Naive B cell (primary cell): ENCODE measurements at regions not wholly inside any gene's neighbourhood (a gene's known extent, or its start where the extent isn't known, plus 50 kb on each side); places are given as distances from the start of the nearest gene placed in this dataset.
"Not testable (repeated sequence)": the region's sequence is repeated elsewhere in the genome, so short reads cannot be mapped to it uniquely, and the experiment has no call there.

ENCODE experiments used
- ATAC-seq, 2 donors: fragments of 150-1000 bp; cut with Tn5 transposase; 2 replicates each; pipeline ENCODE4 v1.10.0; 2021; ENCODE audit warnings: low read depth in 2 of 2, mild to moderate bottlenecking in 2 of 2, moderate library complexity in 2 of 2
- DNase-seq: peaks from one replicate; pipeline ENCODE4 v3.0.0; 2022
- H3K27ac Mint-ChIP-seq, 6 donors: one replicate each; pipeline ENCODE4 v1.8.0; 2020 to 2022; ENCODE audit warnings: mild to moderate bottlenecking in 6 of 6, mixed read lengths in 6 of 6, moderate library complexity in 5 of 6, inconsistent platforms in 2 of 6
- H3K27me3 Mint-ChIP-seq, 3 donors: one replicate each; pipeline ENCODE4 v1.8.0; 2021 to 2022; ENCODE audit warnings: mixed read lengths in 3 of 3, mild to moderate bottlenecking in 1 of 3
- H3K36me3 Mint-ChIP-seq, 2 donors: one replicate each; pipeline ENCODE4 v1.8.0; 2020 to 2022; ENCODE audit warnings: mixed read lengths in 2 of 2, inconsistent platforms in 1 of 2, mild to moderate bottlenecking in 1 of 2
- H3K4me1 Mint-ChIP-seq, 3 donors: one replicate each; pipeline ENCODE4 v1.8.0; 2020 to 2022; ENCODE audit warnings: mixed read lengths in 3 of 3, inconsistent platforms in 1 of 3, mild to moderate bottlenecking in 1 of 3, moderate library complexity in 1 of 3
- H3K4me3 Mint-ChIP-seq, 8 donors: one replicate each; pipeline ENCODE4 v1.8.0; 2020 to 2022; ENCODE audit warnings: mild to moderate bottlenecking in 8 of 8, mixed read lengths in 8 of 8, moderate library complexity in 8 of 8, inconsistent platforms in 2 of 8
- H3K9me3 Mint-ChIP-seq, 7 donors: one replicate each; pipeline ENCODE4 v1.8.0; 2020 to 2022; ENCODE audit warnings: mixed read lengths in 7 of 7, mild to moderate bottlenecking in 5 of 7, inconsistent platforms in 2 of 7, moderate library complexity in 1 of 7

DNA sequence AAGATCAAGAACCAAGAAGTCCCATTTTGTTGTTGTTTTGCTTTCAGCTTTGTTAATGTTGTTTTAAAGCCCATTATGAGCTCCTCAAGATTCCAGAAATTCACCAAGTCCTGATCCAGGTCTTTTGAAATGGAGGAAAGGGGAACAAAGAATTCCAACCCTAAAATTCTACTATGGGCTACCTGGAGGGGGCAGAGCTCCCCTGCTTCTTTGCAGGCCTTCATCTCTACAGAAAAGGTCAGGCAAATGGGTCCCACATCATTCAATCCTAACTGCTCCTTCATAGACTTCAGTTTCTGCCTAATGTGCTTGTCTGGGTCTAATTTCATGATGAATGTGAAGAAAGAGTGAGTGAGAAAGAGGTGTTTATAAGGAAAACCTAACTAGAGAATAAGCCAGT, 375.5 kb downstream of the TOX3 start:
- H3K4me3 Mint-ChIP-seq = no peak overlapping the region
- no peak for DNase-seq
- no peaks in the 10 kb centered on the region for H3K36me3 Mint-ChIP-seq
- no peak for ATAC-seq
- peaks cover 0 to 7% (median 2%) of the 10 kb centered on the region in 7 donors for H3K9me3 Mint-ChIP-seq
- no peaks in the 10 kb centered on the region for H3K27me3 Mint-ChIP-seq
- H3K27ac Mint-ChIP-seq = no peak overlapping the region
- no peaks in the 10 kb centered on the region for H3K4me1 Mint-ChIP-seq

DNA sequence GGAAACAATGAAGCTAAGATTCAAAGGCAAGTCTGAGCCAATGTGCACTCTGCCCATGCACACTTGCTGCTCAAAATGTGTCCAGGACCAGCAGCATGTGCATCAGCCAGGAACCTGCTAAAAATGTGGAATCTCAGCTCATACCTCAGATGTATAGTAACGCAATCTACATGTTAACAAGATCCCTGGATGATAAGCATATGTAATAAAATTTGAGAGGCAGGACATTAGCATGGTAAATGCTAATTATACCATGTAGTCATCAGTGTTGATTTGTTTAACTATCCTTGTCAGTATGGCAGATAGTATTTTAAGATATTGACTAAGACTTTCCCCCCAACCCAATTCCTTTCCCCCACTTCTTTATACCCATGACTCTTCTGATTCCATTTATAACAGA, 379.6 kb downstream of the TOX3 start:
- Mint-ChIP-seq H3K4me3 (no peak overlapping the region), H3K4me1 (no peaks in the 10 kb centered on the region), H3K9me3 (peaks cover 0 to 5% (median 2%) of the 10 kb centered on the region in 7 donors), H3K27ac (no peak overlapping the region), H3K27me3 (no peaks in the 10 kb centered on the region), H3K36me3 (no peaks in the 10 kb centered on the region)
- ATAC-seq = no peak
- no peak for DNase-seq

DNA sequence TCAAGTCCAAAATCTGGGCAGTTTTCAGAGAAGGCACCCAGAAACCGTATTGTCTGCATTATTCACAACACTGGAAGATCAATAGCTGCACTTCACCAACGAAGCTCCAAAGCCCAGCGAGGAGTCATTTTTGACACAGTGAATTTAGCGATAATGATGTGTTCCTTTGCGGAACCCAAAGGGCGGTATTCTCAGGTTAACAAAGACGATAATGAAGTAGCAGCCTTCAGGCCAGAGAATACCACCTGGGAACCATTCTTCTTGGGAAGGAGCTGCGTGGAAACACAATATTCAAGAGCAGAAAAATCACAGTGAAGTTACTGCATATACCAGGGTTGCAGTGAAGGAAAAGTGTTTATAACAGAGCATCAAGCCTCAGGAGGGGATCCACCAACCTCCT, 381.0 kb downstream of the TOX3 start:
- Mint-ChIP-seq H3K9me3 (peaks cover 0 to 6% (median 2%) of the 10 kb centered on the region in 7 donors), H3K4me3 (no peak overlapping the region), H3K36me3 (no peaks in the 10 kb centered on the region), H3K27me3 (no peaks in the 10 kb centered on the region), H3K27ac (no peak overlapping the region), H3K4me1 (no peaks in the 10 kb centered on the region)
- ATAC-seq (no peak), DNase-seq (no peak)

DNA sequence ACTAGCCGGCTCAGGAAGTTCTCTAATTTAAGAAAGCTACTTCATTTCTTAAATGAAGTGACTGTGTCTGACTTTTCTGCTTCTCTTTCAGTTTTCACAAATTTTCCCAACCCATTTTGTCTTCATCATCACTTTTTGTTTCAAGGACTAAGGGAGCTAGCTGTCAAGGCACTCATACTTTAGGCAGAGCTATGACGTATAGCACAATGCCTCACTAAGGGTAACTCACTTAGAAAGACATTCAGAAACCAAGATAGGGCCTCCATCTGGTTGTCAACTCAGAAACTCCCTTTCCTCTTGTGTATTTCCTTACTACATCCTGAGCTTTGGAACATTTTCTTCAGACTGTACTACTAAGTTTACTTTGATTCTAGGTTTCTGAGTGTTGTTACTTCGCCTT, 397.9 kb downstream of the TOX3 start:
- DNase-seq (no peak), ATAC-seq (no peak)
- H3K4me1 Mint-ChIP-seq = no peaks in the 10 kb centered on the region
- no peak overlapping the region for H3K4me3 Mint-ChIP-seq
- no peaks in the 10 kb centered on the region for H3K36me3 Mint-ChIP-seq
- H3K27ac Mint-ChIP-seq = no peak overlapping the region
- peaks cover 0 to 3% (median 0%) of the 10 kb centered on the region in 7 donors for H3K9me3 Mint-ChIP-seq
- no peaks in the 10 kb centered on the region for H3K27me3 Mint-ChIP-seq

DNA sequence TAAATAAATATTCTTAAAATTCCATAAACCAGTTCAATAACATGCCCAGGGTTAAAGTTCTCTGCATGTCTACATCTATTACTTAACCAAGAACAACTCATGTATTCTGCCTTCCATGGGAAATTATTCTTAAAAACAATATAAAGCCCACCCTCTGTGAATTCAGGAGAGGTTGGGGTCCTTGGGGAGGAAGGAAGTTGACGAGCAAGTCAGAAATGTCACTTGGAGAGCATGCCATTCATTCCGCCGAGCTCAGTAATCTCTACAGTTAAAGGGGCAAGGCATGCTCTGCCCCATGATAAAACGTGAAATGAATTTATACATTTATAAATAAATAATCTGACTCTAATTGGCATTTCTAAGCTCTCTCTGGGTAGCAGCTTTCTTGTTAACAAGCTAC, 405.1 kb downstream of the TOX3 start:
- Mint-ChIP-seq H3K4me1 (no peaks in the 10 kb centered on the region), H3K27ac (no peak overlapping the region), H3K36me3 (no peaks in the 10 kb centered on the region), H3K9me3 (peaks cover 0 to 4% (median 2%) of the 10 kb centered on the region in 7 donors), H3K4me3 (no peak overlapping the region), H3K27me3 (no peaks in the 10 kb centered on the region)
- ATAC-seq = no peak
- DNase-seq = no peak

DNA sequence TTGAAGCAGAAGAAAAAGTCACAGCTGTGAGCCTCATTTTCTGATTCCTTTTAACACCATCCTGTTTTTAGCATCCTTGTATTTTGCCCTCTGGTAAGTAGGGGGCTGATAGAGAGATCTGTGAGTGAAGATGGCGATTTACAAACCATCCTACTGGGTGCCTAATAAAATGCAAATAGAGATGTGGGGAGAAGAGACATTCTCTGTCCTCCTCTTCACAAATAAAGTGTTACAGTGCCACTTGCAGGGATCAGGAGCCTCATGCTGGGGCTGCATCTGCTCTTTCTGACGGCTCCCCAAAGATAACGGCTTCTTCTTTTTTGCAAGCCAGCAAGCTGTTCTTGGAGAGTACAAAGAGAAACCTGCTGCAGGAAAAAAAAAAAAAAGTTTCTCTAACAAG, 418.6 kb downstream of the TOX3 start:
- ATAC-seq = no peak
- no peak overlapping the region for H3K4me3 Mint-ChIP-seq
- no peak overlapping the region for H3K27ac Mint-ChIP-seq
- H3K27me3 Mint-ChIP-seq = no peaks in the 10 kb centered on the region
- DNase-seq = no peak
- no peaks in the 10 kb centered on the region for H3K4me1 Mint-ChIP-seq
- H3K36me3 Mint-ChIP-seq = no peaks in the 10 kb centered on the region
- peaks cover 0 to 7% (median 4%) of the 10 kb centered on the region in 7 donors for H3K9me3 Mint-ChIP-seq

DNA sequence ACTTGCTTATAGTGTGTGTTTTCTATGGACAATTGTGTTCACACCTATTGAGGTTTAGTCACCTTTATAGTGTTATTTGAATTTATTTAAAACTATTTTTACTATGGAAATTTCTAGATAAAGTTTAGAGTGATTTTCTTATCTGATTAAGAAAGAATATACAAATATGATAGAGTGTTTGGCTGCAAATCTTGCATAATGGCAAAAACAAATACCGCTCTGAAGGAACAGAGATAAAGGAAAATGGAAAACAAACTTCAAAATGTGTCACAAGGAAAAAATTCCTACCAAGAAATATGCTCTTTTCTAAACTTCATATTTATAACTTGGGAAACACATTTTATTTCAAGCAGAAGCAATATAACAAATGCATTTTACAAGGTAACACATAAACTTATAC, 423.1 kb downstream of the TOX3 start:
- ATAC-seq (no peak), DNase-seq (no peak)
- Mint-ChIP-seq H3K27me3 (no peaks in the 10 kb centered on the region), H3K36me3 (no peaks in the 10 kb centered on the region), H3K27ac (no peak overlapping the region), H3K4me1 (no peaks in the 10 kb centered on the region), H3K9me3 (peaks cover 8 to 18% (median 14%) of the 10 kb centered on the region in 7 donors), H3K4me3 (no peak overlapping the region)

DNA sequence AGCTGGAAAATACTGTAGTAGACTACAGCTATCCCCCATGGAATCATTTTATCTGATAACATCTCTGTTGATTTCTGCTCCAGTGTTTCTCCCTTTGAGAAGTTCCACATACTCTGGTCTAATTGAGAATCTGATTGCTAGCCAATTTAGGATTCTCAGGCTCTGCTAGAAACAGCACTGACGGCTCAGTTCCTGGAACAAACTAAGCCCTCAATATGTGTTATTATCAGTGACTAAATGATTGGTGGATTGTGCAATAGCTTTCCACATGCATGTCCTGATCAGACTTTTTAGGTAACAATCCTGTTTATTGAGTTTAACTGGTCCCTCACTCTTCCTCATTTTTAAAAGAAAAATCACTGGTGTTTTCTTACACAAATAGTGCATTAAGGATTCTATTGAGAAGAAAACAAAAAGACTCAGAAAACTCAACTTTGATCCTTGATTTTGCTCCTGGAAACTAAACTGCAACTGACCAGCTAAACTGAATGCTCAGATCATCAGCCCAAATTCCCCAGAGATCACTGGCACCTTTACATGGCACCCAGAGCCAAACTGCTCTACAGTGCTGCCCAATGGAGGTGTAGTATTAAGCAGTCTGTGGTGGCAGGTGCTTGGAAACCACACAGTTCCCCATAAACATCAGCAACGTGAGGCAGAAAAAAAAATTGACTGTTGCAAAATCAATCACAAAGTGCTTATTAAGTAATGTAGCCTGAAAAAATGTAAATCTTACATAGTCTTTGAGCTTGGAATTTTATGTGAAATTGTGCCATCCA, 423.7 kb downstream of the TOX3 start:
- H3K27me3 Mint-ChIP-seq = no peaks in the 10 kb centered on the region
- no peak overlapping the region for H3K27ac Mint-ChIP-seq
- H3K9me3 Mint-ChIP-seq = peaks cover 8 to 20% (median 14%) of the 10 kb centered on the region in 7 donors
- no peaks in the 10 kb centered on the region for H3K36me3 Mint-ChIP-seq
- ATAC-seq (no peak), DNase-seq (no peak)
- H3K4me1 Mint-ChIP-seq = no peaks in the 10 kb centered on the region
- H3K4me3 Mint-ChIP-seq = no peak overlapping the region

DNA sequence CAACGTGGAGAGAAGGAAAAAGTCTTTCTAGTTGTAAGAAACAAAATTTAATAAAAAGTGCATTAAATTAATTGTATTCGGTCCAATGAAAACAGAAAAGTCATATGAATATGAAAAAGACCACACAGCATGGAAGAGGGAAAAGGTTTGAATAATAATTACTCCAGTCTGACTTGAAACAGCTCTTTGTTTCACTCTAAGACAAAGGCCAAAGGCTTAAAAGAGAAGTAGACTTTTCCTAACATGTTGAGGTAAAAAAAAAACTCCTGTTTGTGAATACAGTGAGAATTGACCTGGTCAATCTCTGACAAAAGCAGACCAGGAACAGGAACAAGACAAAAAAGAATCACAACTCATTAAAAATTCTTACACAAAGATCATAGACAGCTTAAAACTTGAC, 429.8 kb downstream of the TOX3 start:
- no peaks in the 10 kb centered on the region for H3K36me3 Mint-ChIP-seq

DNA sequence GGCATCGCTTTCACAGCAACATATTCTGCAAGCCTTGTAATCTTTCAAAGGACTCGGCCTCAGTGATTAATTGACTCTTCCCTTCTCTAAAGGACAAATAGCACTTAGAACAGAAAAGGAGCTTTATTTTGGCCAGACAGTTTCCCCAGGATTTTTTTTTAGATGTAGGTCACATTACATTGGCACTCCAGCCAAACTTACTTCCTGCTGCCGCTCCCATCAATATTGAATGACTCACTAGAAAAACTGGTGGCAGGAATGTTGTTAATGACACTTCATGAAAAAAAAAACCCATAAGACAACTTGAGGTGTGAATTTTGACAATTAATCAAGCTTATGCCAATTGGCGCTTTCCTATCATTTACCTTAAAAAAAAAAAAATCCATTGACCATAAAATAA, 432.6 kb downstream of the TOX3 start:
- no peak for DNase-seq
- H3K27me3 Mint-ChIP-seq = no peaks in the 10 kb centered on the region
- H3K36me3 Mint-ChIP-seq = no peaks in the 10 kb centered on the region
- H3K9me3 Mint-ChIP-seq = peaks cover 2 to 14% (median 6%) of the 10 kb centered on the region in 7 donors
- no peaks in the 10 kb centered on the region for H3K4me1 Mint-ChIP-seq
- no peak overlapping the region for H3K4me3 Mint-ChIP-seq
- ATAC-seq = no peak
- no peak overlapping the region for H3K27ac Mint-ChIP-seq

More for the DNA sequence above, 429.8 kb downstream of the TOX3 start:
- H3K9me3 Mint-ChIP-seq = peaks cover 8 to 27% (median 15%) of the 10 kb centered on the region in 7 donors
- H3K27me3 Mint-ChIP-seq = no peaks in the 10 kb centered on the region
- ATAC-seq = no peak
- no peak for DNase-seq
- H3K4me3 Mint-ChIP-seq = no peak overlapping the region
- H3K4me1 Mint-ChIP-seq = no peaks in the 10 kb centered on the region
- no peak overlapping the region for H3K27ac Mint-ChIP-seq

DNA sequence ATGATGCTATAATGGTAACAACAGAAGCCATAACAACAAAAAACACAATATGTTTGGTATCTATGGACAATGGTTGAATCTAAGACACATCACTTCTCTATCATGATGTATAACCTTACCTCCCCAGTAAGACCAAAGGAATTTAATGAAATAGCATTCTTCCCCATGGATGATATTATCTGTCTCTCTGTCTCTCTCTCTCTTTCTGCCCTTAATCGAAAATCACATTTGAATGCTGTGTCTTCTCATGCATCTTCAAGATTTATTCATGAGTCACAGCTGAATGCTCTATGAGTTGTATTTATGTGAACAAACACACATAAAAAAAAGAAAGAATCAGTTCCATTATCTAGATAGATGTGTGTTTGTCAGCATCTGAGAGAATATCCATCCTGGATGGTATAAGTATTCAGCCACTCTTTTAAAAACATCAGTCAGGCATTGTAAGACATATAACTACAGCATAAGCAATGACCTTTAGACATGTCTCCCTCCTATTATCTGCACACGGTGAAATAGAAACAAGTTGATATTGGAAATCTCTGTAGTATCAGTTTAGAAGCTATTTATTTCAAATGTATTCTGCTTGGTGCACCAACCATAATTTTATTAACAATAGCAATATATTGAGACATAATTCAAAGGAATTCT, 433.3 kb downstream of the TOX3 start:
- ATAC-seq = no peak
- Mint-ChIP-seq H3K9me3 (peaks cover 0 to 11% (median 0%) of the 10 kb centered on the region in 7 donors), H3K4me1 (no peaks in the 10 kb centered on the region), H3K27ac (no peak overlapping the region), H3K36me3 (no peaks in the 10 kb centered on the region), H3K4me3 (no peak overlapping the region), H3K27me3 (no peaks in the 10 kb centered on the region)
- no peak for DNase-seq

DNA sequence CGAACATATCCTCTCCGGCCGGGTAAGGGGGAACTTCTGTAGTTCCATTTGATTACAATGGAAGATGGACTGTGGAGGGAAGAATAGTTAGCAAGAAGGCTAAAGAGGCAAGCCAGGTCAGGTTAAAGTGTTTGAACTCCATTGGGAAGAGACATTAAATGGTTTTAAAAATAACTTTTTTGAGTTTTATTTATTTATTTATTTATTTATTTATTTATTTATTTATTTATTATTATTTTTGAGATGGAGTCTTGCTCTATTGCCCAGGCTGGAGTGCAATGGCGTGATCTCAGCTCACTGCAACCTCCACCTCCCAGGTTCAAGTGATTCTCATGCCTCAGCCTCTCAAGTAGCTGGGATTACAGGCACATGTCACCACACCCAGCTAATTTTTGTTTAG, 441.9 kb downstream of the TOX3 start:
- ATAC-seq, H3K27me3 Mint-ChIP-seq, H3K27ac Mint-ChIP-seq, H3K36me3 Mint-ChIP-seq, H3K4me1 Mint-ChIP-seq, H3K9me3 Mint-ChIP-seq, DNase-seq: not testable (repeated sequence)
- peak overlapping the region in 1 of 8 donors; percentile 6 for H3K4me3 Mint-ChIP-seq

DNA sequence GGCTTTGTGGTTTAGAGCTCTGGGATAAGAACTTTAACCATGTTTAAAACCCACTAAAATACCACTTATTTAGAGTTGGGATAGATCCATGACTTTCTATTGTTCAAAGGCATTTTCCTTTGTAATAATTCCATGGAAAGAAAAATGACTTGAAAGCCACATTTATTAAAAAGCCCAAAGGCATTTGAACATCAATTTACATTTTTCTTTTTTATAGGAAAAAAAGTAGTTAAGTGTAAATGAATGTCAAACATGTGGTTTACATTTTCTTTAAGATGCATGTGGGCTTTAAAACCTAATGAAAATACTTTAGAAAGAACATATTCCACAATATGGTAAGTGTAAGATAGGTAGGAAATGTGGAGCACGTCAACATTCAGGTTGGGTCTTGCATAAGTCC, 443.2 kb downstream of the TOX3 start:
- H3K36me3 Mint-ChIP-seq = no peaks in the 10 kb centered on the region

DNA sequence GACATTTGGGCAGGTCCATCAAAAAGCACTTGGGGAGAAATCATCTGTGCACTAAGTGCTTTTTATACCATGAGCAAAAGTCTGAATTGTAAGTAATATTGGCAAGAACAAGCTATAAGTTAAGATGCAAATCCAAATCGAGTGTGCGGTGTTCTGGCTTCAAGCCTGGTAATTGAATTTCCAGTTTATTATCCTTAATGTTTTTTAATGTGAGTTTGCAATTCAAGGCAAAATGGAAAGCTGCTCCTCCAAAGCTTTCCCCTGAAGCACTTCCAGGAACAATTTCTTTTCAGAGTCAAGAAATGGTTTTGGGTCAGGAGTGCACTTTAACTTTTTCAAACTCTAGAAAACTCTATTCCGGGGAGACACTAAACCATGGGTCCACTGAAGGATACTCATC, 445.7 kb downstream of the TOX3 start:
- Mint-ChIP-seq H3K4me3 (no peak overlapping the region), H3K36me3 (no peaks in the 10 kb centered on the region), H3K27ac (no peak overlapping the region), H3K27me3 (peaks cover 0 to 3% (median 0%) of the 10 kb centered on the region in 3 donors), H3K9me3 (peaks cover 0 to 10% (median 2%) of the 10 kb centered on the region in 7 donors), H3K4me1 (no peaks in the 10 kb centered on the region)
- ATAC-seq (no peak), DNase-seq (no peak)

More for the DNA sequence above, 443.2 kb downstream of the TOX3 start:
- Mint-ChIP-seq H3K27me3 (peaks cover 0 to 3% (median 0%) of the 10 kb centered on the region in 3 donors), H3K4me3 (no peak overlapping the region), H3K9me3 (peaks cover 0 to 10% (median 2%) of the 10 kb centered on the region in 7 donors), H3K27ac (no peak overlapping the region), H3K4me1 (no peaks in the 10 kb centered on the region)
- ATAC-seq (no peak), DNase-seq (no peak)
